ENCODE measurements at regions not wholly inside any gene's neighbourhood (a gene's known extent, or its start where the extent isn't known, plus 50 kb on each side); places are given as distances from the start of the nearest gene placed in this dataset.
"Not testable (repeated sequence)": the region's sequence is repeated elsewhere in the genome, so short reads cannot be mapped to it uniquely, and the experiment has no call there.

DNA sequence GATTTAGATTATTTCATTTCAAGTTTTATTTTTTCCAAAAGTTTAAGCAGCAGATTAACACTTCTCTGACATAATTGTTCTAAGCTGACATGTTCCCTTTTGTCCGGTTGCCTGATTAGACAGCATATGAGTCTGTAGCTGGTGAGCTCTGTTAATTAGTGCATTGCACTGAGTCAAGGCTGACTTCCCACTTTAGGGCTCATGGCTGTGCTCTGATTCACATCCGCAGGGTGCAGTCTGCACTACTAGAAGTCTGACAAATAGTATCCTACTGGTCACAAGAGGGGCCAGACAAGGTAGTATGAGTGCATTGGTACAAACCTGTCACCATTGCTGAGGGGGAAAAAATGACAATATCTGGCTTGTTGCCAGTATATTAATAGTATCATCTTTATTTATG is 443.9 kb upstream of the ZNF804A start:
- no peak for DNase-seq

DNA sequence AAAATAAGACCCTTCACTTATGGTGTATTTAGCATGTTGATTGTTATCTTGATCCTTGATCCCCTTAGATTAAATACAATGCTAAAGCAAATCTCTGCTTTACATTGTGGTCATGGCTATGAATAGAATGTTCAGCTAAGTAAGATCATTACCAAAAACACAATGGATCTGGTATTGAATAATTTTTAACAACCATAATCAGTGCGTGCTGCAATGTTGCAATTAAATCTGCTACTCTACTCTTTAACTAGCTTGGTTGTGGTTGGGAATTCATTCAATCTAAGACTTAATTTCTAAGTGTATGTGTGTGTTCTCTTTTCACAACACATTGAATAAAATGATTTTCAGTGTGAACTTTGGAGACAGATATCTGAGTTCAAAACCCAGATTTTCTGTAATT is 442.5 kb upstream of the ZNF804A start:
- no peak for DNase-seq

DNA sequence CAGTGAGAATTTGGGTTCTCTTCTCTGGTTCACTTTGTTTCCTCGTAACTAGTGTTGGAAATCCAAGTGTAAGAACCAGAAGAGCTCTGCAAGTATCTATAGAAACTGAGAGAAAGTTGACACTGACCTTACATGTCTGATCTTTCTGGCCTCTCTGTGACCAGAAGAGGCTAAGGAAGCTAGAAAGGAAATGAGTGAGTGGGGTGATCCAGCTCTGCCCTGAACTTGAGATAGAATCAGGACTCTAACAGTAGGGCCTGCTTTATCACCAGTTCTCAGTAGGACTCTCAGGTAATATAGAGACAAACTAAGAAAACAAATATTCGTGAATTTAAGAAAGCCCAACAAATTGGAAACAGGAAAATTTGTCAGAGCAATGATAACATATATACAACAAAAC is 441.2 kb upstream of the ZNF804A start:
- no peak for DNase-seq

DNA sequence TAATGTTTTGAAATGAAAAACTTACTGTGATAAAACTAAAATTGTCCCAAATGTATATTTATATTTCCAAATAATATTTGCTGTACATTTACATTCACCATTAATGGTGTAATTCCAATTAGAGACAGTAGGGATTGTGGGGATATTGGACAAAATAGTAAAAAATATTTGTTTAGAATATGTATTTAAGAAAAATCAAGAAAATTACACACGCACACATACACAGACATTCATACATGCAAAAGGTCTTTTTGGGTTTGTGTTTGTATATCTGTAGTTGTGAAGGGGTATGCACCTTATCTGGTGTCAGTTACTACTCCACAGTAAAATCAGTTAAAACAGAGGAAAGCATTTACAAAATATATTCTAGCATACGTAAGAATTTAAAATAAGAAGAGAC is 435.9 kb upstream of the ZNF804A start:
- DNase-seq: no peak

DNA sequence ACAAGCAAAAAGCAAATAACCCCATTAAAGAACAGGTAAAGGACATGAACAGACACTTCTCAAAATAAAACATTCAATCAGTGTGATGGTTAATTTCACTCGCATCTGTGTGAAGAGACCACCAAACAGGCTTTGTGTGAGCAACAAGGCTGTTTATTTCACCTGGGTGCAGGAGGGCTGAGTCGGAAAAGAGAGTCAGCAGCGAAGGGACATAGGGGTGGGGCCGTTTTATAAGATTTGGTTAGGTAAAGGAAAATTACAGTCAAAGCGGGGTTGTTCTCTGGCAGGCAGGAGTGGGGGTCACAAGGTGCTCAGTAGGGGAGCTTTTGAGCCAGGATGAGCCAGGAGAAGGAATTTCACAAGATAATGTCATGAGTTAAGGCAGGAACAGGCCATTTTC is 429.5 kb upstream of the ZNF804A start:
- not testable (repeated sequence) for DNase-seq

DNA sequence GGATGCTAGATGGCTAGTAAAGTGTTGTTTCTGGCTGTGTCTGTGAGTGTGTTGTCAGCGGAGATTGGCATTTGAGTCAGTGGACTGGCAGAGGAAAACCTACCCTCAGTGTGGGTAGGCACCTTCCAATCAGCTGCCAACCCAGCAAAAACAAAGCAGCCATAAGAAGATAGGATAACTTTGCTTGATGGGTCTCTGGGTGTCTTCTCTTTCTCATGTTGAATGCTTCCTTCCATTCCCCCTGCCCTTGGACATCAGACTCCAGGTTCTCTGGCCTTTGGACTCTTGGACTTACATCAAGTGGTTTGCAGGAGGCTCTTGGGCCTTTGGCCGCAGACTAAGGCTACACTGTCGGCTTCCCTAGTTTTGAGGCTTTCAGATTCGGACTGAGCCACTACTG is 429.0 kb upstream of the ZNF804A start:
- no peak for DNase-seq

DNA sequence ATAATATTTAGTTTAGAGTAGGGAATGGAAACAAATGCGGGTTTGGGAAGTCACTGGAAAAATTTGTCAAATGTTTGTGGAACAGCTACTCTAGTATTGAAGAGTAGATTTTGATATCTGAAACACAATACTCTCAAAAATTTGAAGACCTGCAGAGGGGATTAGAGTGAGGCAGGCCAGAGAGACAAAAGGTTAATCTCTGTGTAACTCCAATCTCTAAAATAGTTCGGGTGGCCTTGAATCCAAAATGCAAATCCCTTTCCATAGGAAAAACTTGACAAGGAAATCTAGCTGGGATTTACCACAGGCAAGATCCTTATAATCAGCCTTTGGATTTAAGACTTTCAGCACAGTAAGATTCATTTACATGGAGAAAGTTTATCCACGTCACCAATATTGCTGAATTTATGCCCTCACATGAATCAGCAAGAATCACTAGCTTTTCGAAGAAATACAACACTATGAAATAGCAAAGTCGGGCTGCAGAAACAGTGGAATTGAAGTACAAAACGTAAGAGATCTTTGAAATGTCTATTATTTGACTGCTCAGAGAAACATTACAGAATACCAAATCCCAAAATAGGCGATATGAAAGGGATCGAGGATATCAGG is 423.7 kb upstream of the ZNF804A start:
- DNase-seq: no peak

DNA sequence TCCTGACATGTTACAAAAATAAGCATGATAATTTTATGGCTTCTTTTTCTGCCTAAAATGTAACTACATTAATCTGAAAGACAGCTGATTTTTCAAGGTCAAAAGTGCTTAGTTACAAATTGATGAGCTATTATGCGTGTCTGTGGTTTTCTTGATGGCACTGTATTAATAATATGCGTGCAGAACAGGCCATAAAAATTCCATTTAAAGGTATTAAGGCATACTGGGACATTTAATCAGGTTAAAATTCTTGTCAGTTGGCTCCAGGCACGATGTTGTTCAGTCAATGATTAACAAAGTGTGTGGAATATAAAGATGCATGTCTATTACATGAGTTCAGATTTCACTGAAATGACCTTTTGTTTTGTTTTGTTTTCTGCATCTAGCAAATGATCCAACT is 420.1 kb upstream of the ZNF804A start:
- DNase-seq: no peak

DNA sequence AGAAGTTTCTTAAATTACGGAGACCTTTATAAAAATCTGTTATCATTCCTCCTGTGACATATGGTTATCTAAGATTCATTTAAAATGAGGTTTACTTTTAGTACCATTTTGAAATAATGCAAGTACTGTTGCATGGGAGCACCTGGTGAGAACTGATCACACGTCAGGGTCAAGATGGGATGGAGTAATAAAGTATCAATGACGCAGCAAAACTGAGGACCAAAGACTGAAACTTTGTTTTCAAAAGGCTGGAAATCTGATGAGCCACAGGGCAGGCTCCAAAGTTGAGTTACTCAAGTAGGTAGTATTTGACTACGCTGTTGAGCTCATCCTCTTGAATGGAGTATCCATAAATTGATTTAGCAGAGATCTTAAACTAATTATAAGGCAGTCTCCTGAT is 411.9 kb upstream of the ZNF804A start:
- no peak for DNase-seq

DNA sequence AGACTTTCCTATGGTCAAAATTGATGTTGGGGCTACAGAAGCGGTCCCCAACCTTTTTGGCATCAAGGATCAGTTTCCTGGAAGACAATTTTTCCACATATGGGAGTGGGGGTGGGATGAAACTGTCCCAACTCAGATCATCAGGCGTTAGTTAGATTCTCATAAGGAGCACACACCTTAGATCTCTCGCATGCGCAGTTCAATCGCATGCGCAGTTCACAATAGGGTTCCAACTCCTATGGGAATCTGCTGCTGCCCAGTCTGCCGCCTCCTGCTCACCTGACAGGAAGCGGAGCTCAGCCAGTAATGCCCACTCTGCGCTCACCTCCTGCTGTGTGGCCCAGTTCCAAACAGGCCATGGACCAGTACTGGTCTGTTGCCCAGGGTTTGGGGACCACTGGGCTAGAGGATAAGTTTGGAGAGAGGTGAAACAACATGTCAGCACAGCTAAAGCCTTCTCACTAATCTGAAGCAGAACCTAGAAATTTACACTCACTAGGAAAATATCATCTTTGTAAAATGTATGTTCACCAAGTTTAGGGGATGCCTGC is 410.8 kb upstream of the ZNF804A start:
- DNase-seq: no peak

DNA sequence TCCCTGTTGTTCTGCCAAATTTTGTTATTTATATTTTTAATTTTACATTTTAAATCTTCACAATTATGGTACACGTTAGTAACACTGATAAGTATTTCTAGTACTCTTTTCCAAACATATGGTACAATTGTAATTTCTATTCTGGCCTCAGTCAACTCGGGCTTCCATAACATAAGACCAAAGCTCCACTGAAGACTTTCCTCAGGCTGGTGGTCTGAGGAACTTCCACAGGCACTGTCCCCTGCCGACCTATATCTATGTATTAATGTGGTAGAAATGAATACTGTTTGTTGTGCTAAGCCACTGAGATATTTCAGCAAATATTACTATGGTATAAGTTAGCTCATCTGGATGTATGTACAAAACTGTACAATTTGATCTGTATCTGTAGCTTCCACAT is 407.6 kb upstream of the ZNF804A start:
- DNase-seq: no peak

DNA sequence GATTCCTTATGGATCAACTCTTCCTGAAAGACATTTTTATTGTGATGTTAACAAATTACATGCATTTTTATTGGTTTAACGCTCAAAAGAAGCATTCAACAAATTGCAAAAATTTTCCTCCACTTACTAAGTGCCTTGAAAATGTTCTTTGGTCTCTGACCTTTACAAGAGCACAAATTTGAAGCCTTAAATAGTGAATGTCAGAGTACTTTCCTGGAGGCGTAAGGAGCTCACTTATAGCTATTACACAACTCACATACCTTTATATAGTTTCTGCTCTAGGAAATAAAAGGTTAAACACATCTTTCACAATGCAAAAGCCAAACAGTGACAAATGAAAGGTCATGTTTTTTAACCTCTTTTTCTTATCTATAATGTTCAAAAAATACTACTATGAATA is 405.7 kb upstream of the ZNF804A start:
- DNase-seq: no peak

DNA sequence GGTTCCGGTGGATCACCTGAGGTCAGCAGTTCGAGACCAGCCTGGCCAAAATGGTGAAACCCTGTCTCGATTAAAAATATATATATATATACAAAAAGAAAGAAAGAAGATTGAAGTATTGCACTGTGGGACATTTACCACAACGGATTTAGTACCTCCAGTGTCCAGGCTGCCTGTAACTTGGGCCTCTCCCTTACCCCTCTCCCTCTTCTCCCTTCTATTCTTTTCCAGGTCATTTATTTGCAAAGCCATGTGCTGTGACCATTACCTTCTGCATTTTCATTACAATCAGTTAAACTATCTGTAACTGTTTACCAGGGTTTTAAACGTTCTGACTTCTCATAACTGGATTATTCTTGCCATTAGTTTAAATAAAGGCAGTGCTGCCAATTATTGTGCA is 400.9 kb upstream of the ZNF804A start:
- DNase-seq: no peak

DNA sequence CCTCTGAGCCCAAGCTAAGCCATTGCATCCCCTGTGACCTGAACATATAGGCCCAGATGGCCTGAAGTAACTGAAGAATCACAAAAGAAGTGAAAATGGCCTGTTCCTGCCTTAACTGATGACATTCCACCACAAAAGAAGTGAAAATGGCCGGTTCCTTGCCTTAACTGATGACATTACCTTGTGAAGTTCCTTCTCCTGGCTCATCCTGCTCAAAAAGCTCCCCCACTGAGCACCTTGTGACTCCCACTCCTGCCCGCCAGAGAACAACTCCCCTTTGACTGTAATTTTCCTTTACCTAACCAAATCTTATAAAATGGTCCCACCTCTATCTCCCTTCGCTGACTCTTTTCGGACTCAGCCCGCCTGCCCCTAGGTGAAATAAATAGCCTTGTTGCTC is 399.5 kb upstream of the ZNF804A start:
- DNase-seq: not testable (repeated sequence)

DNA sequence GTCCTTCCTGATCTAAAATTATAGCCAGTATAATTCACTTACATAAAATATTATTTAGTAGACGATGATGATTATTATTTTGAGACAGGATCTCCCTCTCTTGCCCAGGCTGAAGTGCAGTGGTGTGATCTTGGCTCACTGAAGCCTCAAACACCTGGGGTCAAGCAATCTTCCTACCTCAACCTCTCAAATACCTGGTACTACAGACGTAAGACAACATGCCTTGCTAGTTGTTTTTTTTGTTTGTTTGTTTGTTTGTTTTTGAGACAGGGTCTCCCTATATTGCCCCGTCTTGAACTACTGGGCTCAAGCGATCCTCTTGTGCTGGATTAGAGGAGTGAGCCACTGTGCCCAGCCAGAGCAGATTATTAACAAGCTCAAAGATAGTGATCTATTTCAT is 399.1 kb upstream of the ZNF804A start:
- no peak for DNase-seq

DNA sequence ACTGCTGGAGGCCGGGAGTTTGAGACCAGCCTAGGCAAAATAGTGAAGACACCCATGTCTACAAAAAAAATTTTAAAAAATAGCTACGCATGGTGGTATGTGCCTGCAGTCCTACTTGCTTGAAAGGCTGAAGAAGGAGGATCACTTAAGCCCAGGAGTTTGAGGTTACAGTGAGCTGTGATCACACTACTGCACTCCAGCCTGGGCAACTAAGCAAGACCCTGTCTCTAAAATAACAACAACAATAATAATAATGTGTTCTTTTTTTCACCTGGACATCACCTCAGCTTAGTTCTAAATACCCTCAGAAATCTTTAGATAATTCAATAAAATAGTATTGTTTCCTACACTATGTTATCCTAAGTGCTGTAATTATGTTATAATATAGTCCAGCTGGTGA is 397.1 kb upstream of the ZNF804A start:
- no peak for DNase-seq

DNA sequence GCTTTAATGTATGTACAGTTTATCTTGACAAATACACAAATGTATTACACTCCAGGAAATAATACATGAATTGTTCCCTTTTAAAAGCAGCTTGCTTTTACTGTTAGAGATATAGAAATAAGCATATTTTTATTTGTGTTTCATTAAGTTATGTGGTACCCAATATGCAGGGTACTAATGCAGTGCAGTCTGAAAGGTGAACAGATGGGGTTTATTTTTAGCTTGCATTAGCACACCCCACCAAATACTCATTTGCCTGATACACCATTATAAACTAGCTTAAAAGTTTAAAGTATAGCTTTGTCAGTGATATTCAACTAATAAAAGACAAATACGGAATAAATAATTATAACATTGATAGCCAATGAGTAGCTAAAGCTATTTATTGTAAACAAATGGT is 394.7 kb upstream of the ZNF804A start:
- no peak for DNase-seq

DNA sequence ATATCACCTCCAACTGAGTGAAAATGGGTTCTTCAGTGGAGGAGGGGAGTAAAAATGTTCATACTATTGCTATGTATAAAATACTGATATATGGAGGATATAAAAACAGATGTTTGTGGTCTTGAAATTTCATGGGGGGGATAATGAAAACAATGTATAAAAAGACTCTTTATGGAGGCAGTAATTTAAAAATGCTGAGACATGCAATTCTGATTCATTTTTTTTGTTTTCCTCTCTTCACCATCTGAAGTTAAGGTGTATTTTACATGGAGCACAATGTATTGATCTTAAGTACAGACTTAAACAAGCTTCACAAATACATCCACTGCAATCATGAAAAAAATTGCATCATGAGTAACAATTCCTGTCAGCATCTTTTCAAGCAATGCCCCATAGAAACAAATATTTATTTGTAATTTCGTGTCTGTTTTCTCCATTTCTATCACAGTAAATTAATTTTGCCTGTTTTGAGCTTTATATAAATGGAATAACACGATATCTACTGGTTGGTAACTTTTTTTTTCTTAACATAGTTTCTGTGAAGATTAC is 393.2 kb upstream of the ZNF804A start:
- no peak for DNase-seq

DNA sequence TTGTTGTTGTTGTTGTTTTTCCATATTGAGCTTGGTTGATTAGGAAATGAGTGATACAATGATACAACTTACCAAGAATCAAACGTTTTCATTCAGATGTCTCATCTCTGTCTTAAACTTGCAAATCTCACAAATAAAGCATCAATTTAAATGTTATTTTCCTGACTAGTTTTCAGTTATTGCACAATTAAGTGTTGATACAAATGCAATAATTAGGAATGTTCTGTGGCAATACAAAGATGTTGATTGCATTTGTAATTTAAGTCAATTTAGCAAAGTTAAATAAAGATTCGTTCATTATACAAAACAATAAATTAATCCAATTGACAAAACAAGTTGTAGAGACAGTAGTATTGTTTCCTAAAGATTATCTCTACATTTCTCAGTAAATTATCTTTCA is 392.3 kb upstream of the ZNF804A start:
- DNase-seq: no peak

DNA sequence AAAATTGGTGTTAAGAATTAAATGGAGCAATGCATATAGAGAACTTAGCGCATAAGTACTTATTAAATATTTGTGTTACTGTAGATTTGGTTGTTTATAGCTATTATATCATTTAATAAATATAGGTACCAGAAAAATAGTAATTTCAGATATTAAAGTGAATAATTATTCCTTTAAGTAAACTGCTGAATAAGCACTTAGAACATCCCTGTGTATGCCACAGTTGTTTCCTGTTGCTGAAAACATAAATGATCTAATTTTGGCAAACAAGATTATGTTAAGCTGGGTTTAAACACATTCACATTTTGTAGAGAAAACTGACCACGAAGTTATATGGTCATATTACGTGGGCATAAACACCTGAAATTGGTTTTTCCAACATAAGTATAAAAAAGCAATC is 388.0 kb upstream of the ZNF804A start:
- no peak for DNase-seq

DNA sequence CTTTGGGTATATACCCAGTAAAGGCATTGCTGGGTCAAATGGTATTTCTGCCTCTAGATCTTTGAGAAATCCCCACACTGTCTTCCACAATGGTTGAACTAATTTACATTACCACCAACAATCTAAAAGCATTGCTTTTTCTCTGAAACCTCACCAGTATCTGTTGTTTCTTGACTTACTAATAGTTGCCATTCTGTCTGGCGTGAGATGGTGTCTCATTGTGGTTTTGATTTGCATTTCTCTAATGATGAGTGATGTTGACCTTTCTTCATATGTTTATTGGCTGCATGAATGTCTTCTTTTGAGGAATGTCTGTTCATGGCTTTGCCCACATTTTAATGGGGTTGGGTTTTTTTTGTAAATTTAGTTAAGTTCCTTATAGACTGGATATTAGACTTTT is 382.6 kb upstream of the ZNF804A start:
- DNase-seq: no peak

DNA sequence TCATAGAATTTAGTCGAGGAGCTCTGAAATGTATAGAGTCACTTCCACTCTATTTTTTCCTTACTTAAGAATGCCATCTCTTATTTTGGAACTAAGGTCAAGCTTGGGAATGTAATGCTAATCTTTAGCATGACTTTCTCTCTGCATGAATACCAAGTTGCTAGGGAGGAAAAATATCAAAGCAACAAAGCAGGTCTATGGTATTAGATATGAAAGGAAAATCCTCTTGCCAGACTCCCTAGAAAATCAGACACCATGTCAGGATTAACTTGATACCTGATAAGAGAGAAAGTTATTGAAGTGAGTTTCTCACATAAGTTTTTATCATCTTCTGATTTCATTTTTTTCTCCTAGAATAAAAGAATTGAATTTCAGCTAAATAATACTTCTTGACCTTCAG is 341.7 kb upstream of the ZNF804A start:
- DNase-seq: no peak

DNA sequence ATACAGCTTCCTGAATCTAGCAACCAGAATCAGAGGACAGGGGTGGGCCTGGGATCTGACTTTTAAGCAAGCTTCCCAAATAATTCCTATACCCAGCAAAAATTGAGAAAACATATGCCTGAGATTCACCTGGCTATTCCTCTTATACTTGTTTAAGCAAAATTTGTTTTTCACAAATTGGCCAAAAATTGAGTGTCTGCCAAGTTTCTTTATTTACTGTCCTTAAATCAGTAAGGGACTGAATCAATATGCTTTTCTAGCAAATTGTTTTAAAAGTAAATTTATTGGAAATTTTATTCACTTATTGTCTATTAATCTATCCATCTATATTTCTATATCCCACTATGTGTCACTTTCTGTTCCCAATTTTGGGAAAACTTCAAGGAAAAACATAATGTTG is 337.0 kb upstream of the ZNF804A start:
- no peak for DNase-seq

DNA sequence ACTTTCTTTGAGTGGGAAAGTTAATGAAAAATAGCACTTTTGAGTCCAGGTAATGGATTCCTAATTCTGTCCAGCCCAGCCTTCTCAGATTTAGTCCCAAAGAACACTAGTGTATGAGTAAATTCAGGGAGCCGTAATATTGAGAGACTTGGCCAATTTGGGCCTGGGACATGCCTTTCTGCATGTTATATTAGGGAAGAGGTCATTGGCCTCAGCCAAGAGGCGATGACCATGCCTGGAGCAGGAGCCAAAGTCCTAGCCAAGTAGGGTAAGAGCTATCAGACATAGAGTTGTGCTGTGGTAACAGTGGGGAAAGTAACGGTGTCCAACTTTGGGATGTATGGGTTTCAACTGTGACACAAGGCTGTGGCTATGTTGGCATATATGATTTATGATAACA is 336.5 kb upstream of the ZNF804A start:
- DNase-seq: no peak

DNA sequence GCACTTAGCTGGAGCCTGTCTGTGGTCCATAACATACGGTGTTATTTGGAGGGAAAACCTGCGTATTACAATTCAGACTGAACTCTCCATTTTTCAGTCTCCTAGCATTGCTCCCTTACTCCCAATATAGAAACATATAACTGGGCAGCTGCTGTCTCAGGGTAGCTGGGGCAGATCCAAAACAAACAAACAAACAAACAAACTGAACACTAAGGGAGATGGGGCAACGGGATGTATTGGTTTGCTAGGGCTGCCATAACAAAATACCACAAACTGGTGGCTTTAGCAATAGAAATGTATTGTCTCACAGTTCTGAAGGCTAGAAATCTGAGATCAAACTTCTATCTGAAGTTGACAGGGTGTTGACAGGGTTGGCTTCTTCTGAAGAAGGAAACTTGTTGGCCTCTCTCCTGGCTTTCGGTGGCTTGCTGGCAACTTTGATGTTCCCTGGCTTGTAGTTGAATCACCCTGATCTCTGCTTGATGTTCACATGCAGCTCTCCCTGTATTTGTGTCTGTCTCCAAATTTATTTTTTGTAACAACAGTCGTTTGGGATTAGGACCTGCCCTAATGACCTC is 329.3 kb upstream of the ZNF804A start:
- DNase-seq: no peak
